HL-60 (cell line): ENCODE measurements at regions not wholly inside any gene's neighbourhood (a gene's known extent, or its start where the extent isn't known, plus 50 kb on each side); places are given as distances from the start of the nearest gene placed in this dataset.

Source experiments
- CTCF ChIP-seq: IDR thresholded peaks from one replicate; pipeline ENCODE4 v1.5.1; 2011; ENCODE audit warnings: low read length, control low read depth, inconsistent platforms; ENCODE audit not compliant: insufficient read depth
- GABPA ChIP-seq: IDR thresholded peaks from 2 replicates; pipeline ENCODE4 v1.6.1; 2012; ENCODE audit warnings: low read depth
- REST ChIP-seq: IDR thresholded peaks from 2 replicates; pipeline ENCODE4 v1.6.1; 2012; ENCODE audit warnings: low read depth; ENCODE audit not compliant: insufficient replicate concordance
- SPI1 ChIP-seq: IDR thresholded peaks from 2 replicates; pipeline ENCODE4 v1.6.1; 2012; ENCODE audit warnings: low read depth, mild to moderate bottlenecking, borderline replicate concordance

GRCh38 chr3:170689296-170689829 lies 103.5 kb upstream of the SLC7A14 start:
- TF ChIP-seq CTCF, result no peak
- no peak for TF ChIP-seq REST
- TF ChIP-seq SPI1, result no peak
- no peak for TF ChIP-seq GABPA
